C4-2B (cell line): ENCODE measurements at regions not wholly inside any gene's neighbourhood (a gene's known extent, or its start where the extent isn't known, plus 50 kb on each side); places are given as distances from the start of the nearest gene placed in this dataset.

ENCODE experiments used
- ZFX ChIP-seq: fragments of 450-650 bp; IDR thresholded peaks from 2 replicates; pipeline ENCODE4 v1.6.1; 2017
- TF ChIP-seq, protein P1 (sequence below): fragments of 450-650 bp; conservative IDR thresholded peaks from 2 replicates; pipeline ENCODE4 v1.5.1; 2017; ENCODE audit warnings: mild to moderate bottlenecking

DNA sequence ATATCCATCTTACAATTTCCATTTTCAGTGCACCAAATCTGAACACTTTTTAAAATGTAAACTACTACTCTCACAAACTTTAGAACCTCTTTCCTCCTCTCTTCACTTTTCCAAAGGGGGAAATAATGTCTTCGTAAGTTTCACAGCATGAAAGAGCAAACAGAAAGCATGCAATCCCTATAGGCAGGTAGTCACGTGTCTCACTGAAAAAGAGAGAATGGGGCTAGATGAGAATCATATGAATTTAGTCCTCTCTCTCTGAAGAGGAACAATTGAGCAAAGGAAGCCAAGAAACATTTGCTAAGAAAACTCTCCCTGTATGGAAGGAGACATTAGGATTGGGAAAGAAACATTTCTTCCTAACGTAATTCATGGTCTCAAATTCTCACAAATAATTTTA, 613.9 kb downstream of the PLA2G4A start:
- TF ChIP-seq, protein P1, sequence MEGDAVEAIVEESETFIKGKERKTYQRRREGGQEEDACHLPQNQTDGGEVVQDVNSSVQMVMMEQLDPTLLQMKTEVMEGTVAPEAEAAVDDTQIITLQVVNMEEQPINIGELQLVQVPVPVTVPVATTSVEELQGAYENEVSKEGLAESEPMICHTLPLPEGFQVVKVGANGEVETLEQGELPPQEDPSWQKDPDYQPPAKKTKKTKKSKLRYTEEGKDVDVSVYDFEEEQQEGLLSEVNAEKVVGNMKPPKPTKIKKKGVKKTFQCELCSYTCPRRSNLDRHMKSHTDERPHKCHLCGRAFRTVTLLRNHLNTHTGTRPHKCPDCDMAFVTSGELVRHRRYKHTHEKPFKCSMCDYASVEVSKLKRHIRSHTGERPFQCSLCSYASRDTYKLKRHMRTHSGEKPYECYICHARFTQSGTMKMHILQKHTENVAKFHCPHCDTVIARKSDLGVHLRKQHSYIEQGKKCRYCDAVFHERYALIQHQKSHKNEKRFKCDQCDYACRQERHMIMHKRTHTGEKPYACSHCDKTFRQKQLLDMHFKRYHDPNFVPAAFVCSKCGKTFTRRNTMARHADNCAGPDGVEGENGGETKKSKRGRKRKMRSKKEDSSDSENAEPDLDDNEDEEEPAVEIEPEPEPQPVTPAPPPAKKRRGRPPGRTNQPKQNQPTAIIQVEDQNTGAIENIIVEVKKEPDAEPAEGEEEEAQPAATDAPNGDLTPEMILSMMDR: no peak
- TF ChIP-seq ZFX: no peak
